IMR-90 (cell line): ENCODE measurements at regions not wholly inside any gene's neighbourhood (a gene's known extent, or its start where the extent isn't known, plus 50 kb on each side); places are given as distances from the start of the nearest gene placed in this dataset.

ENCODE experiments used
- ATAC-seq: fragments of 200-7000 bp; cut with Tn5 transposase; 2 replicates; pipeline ENCODE4 v1.9.1; 2020; ENCODE audit warnings: low read depth, mild to moderate bottlenecking, moderate library complexity
- BruUV-seq: library from RNA; stranded (reverse); fragments of 400-500 nt; replicated peaks from 2 replicates; lab custom pipeline; 2021; lab: Mats Ljungman, UMichigan
- CTCF ChIA-PET: fragments of 300-600 bp; formaldehyde crosslinking; extraction: SDS; loops from one replicate; lab custom pipeline; 2021; ENCODE audit warnings: antibody characterized with exemption; lab: Yijun Ruan, JAX
- POLR2A ChIA-PET: fragments of 300-600 bp; sonication (Branson Sonifier 250); formaldehyde crosslinking; loops from one replicate; lab custom pipeline; 2022; ENCODE audit warnings: antibody characterized with exemption; ENCODE audit not compliant: unreplicated experiment; lab: Charles Lee
- DNase-seq: peaks from one replicate; pipeline ENCODE4 v3.0.0; 2013
- H2AFZ ChIP-seq: replicated peaks from 2 replicates; pipeline ENCODE3; 2013; ENCODE audit warnings: low read length, mild to moderate bottlenecking; ENCODE audit not compliant: poor library complexity
- H2AK5ac ChIP-seq: 2 replicates; pipeline ENCODE4 v1.6.1; 2013; ENCODE audit warnings: low read depth, low read length, inconsistent platforms
- H2AK9ac ChIP-seq: replicated peaks from 2 replicates; pipeline ENCODE3; 2013; ENCODE audit warnings: mild to moderate bottlenecking, low read depth, low read length, moderate library complexity; ENCODE audit not compliant: poor library complexity
- H2BK120ac ChIP-seq: 2 replicates; pipeline ENCODE4 v1.6.1; 2013; ENCODE audit warnings: low read depth, low read length, inconsistent platforms
- H2BK15ac ChIP-seq: 3 replicates; pipeline ENCODE4 v1.6.1; 2013; ENCODE audit warnings: low read depth, low read length, inconsistent platforms
- H2BK20ac ChIP-seq: 2 replicates; pipeline ENCODE4 v1.6.1; 2013; ENCODE audit warnings: low read depth, mild to moderate bottlenecking, inconsistent platforms, low read length, moderate library complexity
- H2BK5ac ChIP-seq: 2 replicates; pipeline ENCODE4 v1.6.1; 2013; ENCODE audit warnings: mild to moderate bottlenecking, low read depth, low read length, inconsistent platforms; ENCODE audit not compliant: poor library complexity, severe bottlenecking
- H3K14ac ChIP-seq: replicated peaks from 2 replicates; pipeline ENCODE4 v1.6.1; 2013; ENCODE audit warnings: low read depth, low read length, inconsistent platforms
- H3K18ac ChIP-seq: 2 replicates; pipeline ENCODE4 v1.6.1; 2013; ENCODE audit warnings: low read depth, low read length, control low read depth
- H3K23ac ChIP-seq: 2 replicates; pipeline ENCODE4 v1.6.1; 2013; ENCODE audit warnings: low read depth, low read length, inconsistent platforms
- H3K27ac ChIP-seq: 2 replicates; pipeline ENCODE4 v1.5.1; 2013; ENCODE audit warnings: mild to moderate bottlenecking, control low read depth, low read length; ENCODE audit not compliant: insufficient read depth
- H3K27me3 ChIP-seq: 2 replicates; pipeline ENCODE4 v1.6.1; 2013; ENCODE audit warnings: low read length; ENCODE audit not compliant: control insufficient read depth, insufficient read depth
- H3K36me3 ChIP-seq: 2 replicates; pipeline ENCODE4 v1.6.1; 2013; ENCODE audit warnings: low read length, mixed read lengths; ENCODE audit not compliant: control insufficient read depth, insufficient read depth
- H3K4ac ChIP-seq: 2 replicates; pipeline ENCODE4 v1.6.1; 2013; ENCODE audit warnings: low read depth, low read length, inconsistent platforms
- H3K4me1 ChIP-seq: 2 replicates; pipeline ENCODE4 v1.6.1; 2013; ENCODE audit warnings: low read length, mixed read lengths; ENCODE audit not compliant: control insufficient read depth, insufficient read depth
- H3K4me2 ChIP-seq: 2 replicates; pipeline ENCODE4 v1.6.1; 2013; ENCODE audit warnings: low read depth, mild to moderate bottlenecking, control low read depth, low read length, moderate library complexity
- H3K4me3 ChIP-seq: 2 replicates; pipeline ENCODE4 v1.5.1; 2013; ENCODE audit warnings: low read depth, mild to moderate bottlenecking, control low read depth, low read length, moderate library complexity; ENCODE audit not compliant: insufficient read depth
- H3K56ac ChIP-seq: 2 replicates; pipeline ENCODE4 v1.6.1; 2013; ENCODE audit warnings: low read length, inconsistent platforms; ENCODE audit not compliant: insufficient read depth; ENCODE audit errors: extremely low read depth
- H3K79me1 ChIP-seq, 2 experiments: 2 replicates each; pipeline ENCODE4 v1.6.1; 2013; ENCODE audit warnings: low read length in 2 of 2, inconsistent platforms in 1 of 2, low read depth in 1 of 2
- H3K9ac ChIP-seq: 2 replicates; pipeline ENCODE4 v1.6.1; 2013; ENCODE audit warnings: low read depth, low read length, control low read depth
- H3K9me1 ChIP-seq: 2 replicates; pipeline ENCODE4 v1.6.1; 2013; ENCODE audit warnings: low read length, inconsistent platforms; ENCODE audit not compliant: insufficient read depth
- H3K9me3 ChIP-seq: 2 replicates; pipeline ENCODE4 v1.6.1; 2013; ENCODE audit warnings: low read length; ENCODE audit not compliant: control insufficient read depth, insufficient read depth
- H4K20me1 ChIP-seq: 2 replicates; pipeline ENCODE4 v1.6.1; 2013; ENCODE audit warnings: low read length, inconsistent platforms; ENCODE audit not compliant: insufficient read depth
- H4K5ac ChIP-seq: 2 replicates; pipeline ENCODE4 v1.6.1; 2013; ENCODE audit warnings: mild to moderate bottlenecking, low read depth, low read length, control low read depth
- H4K8ac ChIP-seq, 2 experiments: 2 replicates each; pipeline ENCODE4 v1.6.1; 2013; ENCODE audit warnings: low read depth in 2 of 2, low read length in 2 of 2, control low read depth in 1 of 2, inconsistent platforms in 1 of 2
- H4K91ac ChIP-seq: 2 replicates; pipeline ENCODE4 v1.6.1; 2013; ENCODE audit warnings: low read depth, low read length, inconsistent platforms; ENCODE audit not compliant: insufficient read depth
- ELK1 ChIP-seq: fragments of 150-350 bp; IDR thresholded peaks from 2 replicates; pipeline ENCODE4 v1.6.1; 2016; ENCODE audit warnings: low read depth, mild to moderate bottlenecking, low read length, moderate library complexity, borderline replicate concordance
- FOS ChIP-seq: fragments of 150-350 bp; IDR thresholded peaks from 2 replicates; pipeline ENCODE4 v1.6.1; 2016; ENCODE audit warnings: low read depth, low read length
- MXI1 ChIP-seq: IDR thresholded peaks from 2 replicates; pipeline ENCODE4 v1.6.1; 2012; ENCODE audit warnings: low read depth, mild to moderate bottlenecking, low read length, moderate library complexity, borderline replicate concordance
- dilution Hi-C: fragments of 300-500 bp; cut with HindIII; formaldehyde crosslinking; loops from one replicate; pipeline ENCODE4 v1.14.3; 2018; ENCODE audit warnings: low sequenced_read_pairs; ENCODE audit not compliant: unreplicated experiment
- in situ Hi-C: fragments of 300-500 bp; cut with MboI; formaldehyde crosslinking; loops from 3 replicates; pipeline ENCODE4 v1.14.3; 2019; ENCODE audit warnings: low sequenced_read_pairs, inconsistent platforms, mixed read lengths
- intact Hi-C: fragments of 100-400 bp; cut with micrococcal nuclease; formaldehyde crosslinking; loops from 2 replicates; pipeline ENCODE4 v1.10.0; 2022

GRCh38 chr3:96731031-96731430 is 83.4 kb upstream of the EPHA6 start:
- Histone ChIP-seq H2AK9ac (no peak overlapping the region), H2BK20ac (no peak overlapping the region), H2BK5ac (no peak overlapping the region), H3K14ac (no peak overlapping the region), H3K9ac (no peak overlapping the region), H3K9me3 (peaks cover 2% of the 10 kb centered on the region; the same call in 1 of the 2 replicates), H2BK120ac (no peak overlapping the region), H2AFZ (no peak overlapping the region), H3K56ac (no peak overlapping the region), H3K23ac (no peak overlapping the region), H2AK5ac (no peak overlapping the region), H3K36me3 (no peaks in the 10 kb centered on the region), H3K4me1 (no peaks in the 10 kb centered on the region), H3K18ac (no peak overlapping the region), H3K79me1 (no peaks in the 10 kb centered on the region), H4K8ac (no peak overlapping the region), H3K4ac (no peak overlapping the region), H3K27me3 (no peaks in the 10 kb centered on the region), H3K9me1 (no peaks in the 10 kb centered on the region), H3K27ac (no peak overlapping the region), H3K4me3 (no peak overlapping the region), H4K91ac (no peak overlapping the region), H4K5ac (no peak overlapping the region), H3K4me2 (no peak overlapping the region), H4K20me1 (no peaks in the 10 kb centered on the region), H2BK15ac (no peak overlapping the region)
- intact Hi-C loops (no loop called here), in situ Hi-C loops (no loop called here), dilution Hi-C loops (no loop called here)
- no TSS peak for BruUV-seq
- no peak for TF ChIP-seq ELK1
- TF ChIP-seq FOS = no peak
- no peak for TF ChIP-seq MXI1
- DNase-seq = no peak
- ChIA-PET POLR2A (no interaction called here), CTCF (no interaction called here)
- ATAC-seq = no peak
